NCI-H1092 (cell line): ENCODE measurements at regions not wholly inside any gene's neighbourhood (a gene's known extent, or its start where the extent isn't known, plus 50 kb on each side); places are given as distances from the start of the nearest gene placed in this dataset.

ENCODE experiments used
- DNase-seq: peaks from one replicate; lab custom pipeline; 2025; lab: John Stamatoyannopoulos, UW

- no peak for DNase-seq
These were observed 353.2 kb upstream of the ETAA1 start for GRCh38 chr2:67043781-67044478.

- no peak for DNase-seq
These were observed 350.5 kb upstream of the ETAA1 start for GRCh38 chr2:67046591-67046990.

GRCh38 chr2:67048314-67048713, 348.8 kb upstream of the ETAA1 start:
- DNase-seq, result no peak

- DNase-seq, result no peak
These were observed 346.5 kb upstream of the ETAA1 start for GRCh38 chr2:67050622-67051021.

- no peak for DNase-seq
These were observed 342.4 kb upstream of the ETAA1 start for GRCh38 chr2:67054728-67055127.

GRCh38 chr2:67055387-67056304, 341.5 kb upstream of the ETAA1 start:
- DNase-seq, result no peak

GRCh38 chr2:67057123-67057522, 340.0 kb upstream of the ETAA1 start:
- DNase-seq, result no peak

GRCh38 chr2:67057901-67058703, 339.0 kb upstream of the ETAA1 start:
- no peak for DNase-seq

GRCh38 chr2:67065046-67065445, 332.1 kb upstream of the ETAA1 start:
- no peak for DNase-seq

GRCh38 chr2:67066782-67067181, 330.4 kb upstream of the ETAA1 start:
- DNase-seq, result no peak

GRCh38 chr2:67067656-67068055, 329.5 kb upstream of the ETAA1 start:
- no peak for DNase-seq

GRCh38 chr2:67070826-67071225, 326.3 kb upstream of the ETAA1 start:
- no peak for DNase-seq

GRCh38 chr2:67075056-67075455, 322.1 kb upstream of the ETAA1 start:
- DNase-seq, result no peak

GRCh38 chr2:67075530-67076238, 321.4 kb upstream of the ETAA1 start:
- no peak for DNase-seq

- no peak for DNase-seq
These were observed 320.9 kb upstream of the ETAA1 start for GRCh38 chr2:67076239-67076624.

GRCh38 chr2:67079729-67080128, 317.4 kb upstream of the ETAA1 start:
- DNase-seq, result no peak

- DNase-seq, result no peak
These were observed 314.3 kb upstream of the ETAA1 start for GRCh38 chr2:67082813-67083212.

GRCh38 chr2:67083951-67084350, 313.2 kb upstream of the ETAA1 start:
- no peak for DNase-seq

GRCh38 chr2:67085146-67085545, 312.0 kb upstream of the ETAA1 start:
- DNase-seq, result no peak

- DNase-seq, result no peak
These were observed 305.5 kb upstream of the ETAA1 start for GRCh38 chr2:67091681-67092080.

GRCh38 chr2:67095121-67095520, 302.0 kb upstream of the ETAA1 start:
- DNase-seq, result no peak

GRCh38 chr2:67096886-67097285, 300.2 kb upstream of the ETAA1 start:
- DNase-seq, result no peak
